OCI-LY3 (cell line): ENCODE measurements at regions not wholly inside any gene's neighbourhood (a gene's known extent, or its start where the extent isn't known, plus 50 kb on each side); places are given as distances from the start of the nearest gene placed in this dataset.
"Not testable (repeated sequence)": the region's sequence is repeated elsewhere in the genome, so short reads cannot be mapped to it uniquely, and the experiment has no call there.

Experiments
- H2AFZ ChIP-seq: fragments of 200-600, 300-600 bp; shearing (Covaris generic); 2 replicates; pipeline ENCODE4 v1.6.0; 2014; ENCODE audit warnings: antibody characterized with exemption, low read depth, low read length
- H3K27ac ChIP-seq: fragments of 200-600, 300-600 bp; sonication (generic); 2 replicates; pipeline ENCODE4 v1.5.1; 2014; ENCODE audit warnings: mild to moderate bottlenecking, low read length, moderate library complexity, mixed read lengths
- H3K27me3 ChIP-seq: fragments of 200-600, 300-600 bp; sonication (generic); 2 replicates; pipeline ENCODE4 v1.6.1; 2014; ENCODE audit warnings: low read depth, low read length, mixed read lengths
- H3K36me3 ChIP-seq: fragments of 200-600, 300-600 bp; sonication (generic); replicated peaks from 2 replicates; pipeline ENCODE3; 2014; ENCODE audit warnings: low read depth, low read length, mixed read lengths
- H3K4me1 ChIP-seq: fragments of 300-600, 200-600 bp; sonication (generic); 2 replicates; pipeline ENCODE4 v1.6.1; 2014; ENCODE audit warnings: low read length, mixed read lengths
- H3K4me2 ChIP-seq: fragments of 200-600, 300-600 bp; sonication (generic); 2 replicates; pipeline ENCODE4 v1.6.1; 2014; ENCODE audit warnings: low read length, mixed read lengths
- H3K4me3 ChIP-seq: fragments of 300-600, 200-600 bp; sonication (generic); 2 replicates; pipeline ENCODE4 v1.5.1; 2014; ENCODE audit warnings: antibody characterized with exemption, mild to moderate bottlenecking, low read length, moderate library complexity
- H3K79me2 ChIP-seq: fragments of 300-600, 200-600 bp; shearing (Covaris generic); 2 replicates; pipeline ENCODE4 v1.6.1; 2014; ENCODE audit warnings: mild to moderate bottlenecking, low read length, mixed read lengths
- H3K9ac ChIP-seq: fragments of 300-600, 200-600 bp; shearing (Covaris generic); 2 replicates; pipeline ENCODE4 v1.6.0; 2014; ENCODE audit warnings: mild to moderate bottlenecking, low read length, moderate library complexity
- H3K9me3 ChIP-seq: fragments of 200-600, 300-600 bp; shearing (Covaris generic); 2 replicates; pipeline ENCODE4 v1.6.1; 2014; ENCODE audit warnings: low read length, mixed read lengths; ENCODE audit not compliant: insufficient read depth
- H4K20me1 ChIP-seq: fragments of 200-600, 300-600 bp; sonication (generic); 2 replicates; pipeline ENCODE4 v1.6.1; 2016; ENCODE audit warnings: low read length, mixed read lengths; ENCODE audit not compliant: insufficient read depth
- EZH2phosphoT487 ChIP-seq: fragments of 200-600 bp; shearing (Covaris generic); IDR thresholded peaks from 2 replicates; pipeline ENCODE4 v1.6.1; 2018; ENCODE audit warnings: antibody characterized with exemption, mixed run types, low read depth
- TF ChIP-seq, protein P1 (sequence below): fragments of 200-600, 300-600 bp; sonication (generic); IDR thresholded peaks from 2 replicates; pipeline ENCODE4 v1.5.1; 2014; ENCODE audit warnings: antibody characterized with exemption, low read length, low read depth

DNA sequence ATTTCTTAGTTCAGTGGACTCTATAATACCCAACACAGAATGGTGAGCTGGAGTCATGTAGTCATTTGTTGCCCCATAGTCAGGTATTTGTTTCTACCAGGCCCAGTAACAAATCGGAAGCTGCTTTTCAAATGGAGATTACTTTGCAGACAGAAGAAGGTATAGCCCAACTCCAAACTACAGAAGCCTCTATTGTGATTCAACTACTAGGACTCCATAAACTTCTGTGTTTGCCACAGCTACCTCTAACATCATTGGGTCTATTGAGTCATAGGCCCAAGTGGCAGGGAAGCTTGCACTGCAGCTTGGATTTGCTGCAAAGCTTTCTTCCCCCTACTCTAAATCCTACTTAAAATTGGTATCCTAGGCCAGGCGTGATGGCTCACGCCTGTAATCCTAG lies 148.8 kb upstream of the STK26 start:
- no peaks in the 10 kb centered on the region for H3K36me3 ChIP-seq
- H3K4me3 ChIP-seq = no peak overlapping the region
- no peak overlapping the region for H3K9ac ChIP-seq
- H3K4me1 ChIP-seq = no peaks in the 10 kb centered on the region
- no peaks in the 10 kb centered on the region for H3K79me2 ChIP-seq
- TF ChIP-seq, protein P1, sequence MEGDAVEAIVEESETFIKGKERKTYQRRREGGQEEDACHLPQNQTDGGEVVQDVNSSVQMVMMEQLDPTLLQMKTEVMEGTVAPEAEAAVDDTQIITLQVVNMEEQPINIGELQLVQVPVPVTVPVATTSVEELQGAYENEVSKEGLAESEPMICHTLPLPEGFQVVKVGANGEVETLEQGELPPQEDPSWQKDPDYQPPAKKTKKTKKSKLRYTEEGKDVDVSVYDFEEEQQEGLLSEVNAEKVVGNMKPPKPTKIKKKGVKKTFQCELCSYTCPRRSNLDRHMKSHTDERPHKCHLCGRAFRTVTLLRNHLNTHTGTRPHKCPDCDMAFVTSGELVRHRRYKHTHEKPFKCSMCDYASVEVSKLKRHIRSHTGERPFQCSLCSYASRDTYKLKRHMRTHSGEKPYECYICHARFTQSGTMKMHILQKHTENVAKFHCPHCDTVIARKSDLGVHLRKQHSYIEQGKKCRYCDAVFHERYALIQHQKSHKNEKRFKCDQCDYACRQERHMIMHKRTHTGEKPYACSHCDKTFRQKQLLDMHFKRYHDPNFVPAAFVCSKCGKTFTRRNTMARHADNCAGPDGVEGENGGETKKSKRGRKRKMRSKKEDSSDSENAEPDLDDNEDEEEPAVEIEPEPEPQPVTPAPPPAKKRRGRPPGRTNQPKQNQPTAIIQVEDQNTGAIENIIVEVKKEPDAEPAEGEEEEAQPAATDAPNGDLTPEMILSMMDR = no peak
- H2AFZ ChIP-seq = no peak overlapping the region
- H3K27me3 ChIP-seq = no peaks in the 10 kb centered on the region
- no peak overlapping the region for H3K27ac ChIP-seq
- H3K4me2 ChIP-seq = no peak overlapping the region
- H3K9me3 ChIP-seq = no peaks in the 10 kb centered on the region
- no peaks in the 10 kb centered on the region for H4K20me1 ChIP-seq

DNA sequence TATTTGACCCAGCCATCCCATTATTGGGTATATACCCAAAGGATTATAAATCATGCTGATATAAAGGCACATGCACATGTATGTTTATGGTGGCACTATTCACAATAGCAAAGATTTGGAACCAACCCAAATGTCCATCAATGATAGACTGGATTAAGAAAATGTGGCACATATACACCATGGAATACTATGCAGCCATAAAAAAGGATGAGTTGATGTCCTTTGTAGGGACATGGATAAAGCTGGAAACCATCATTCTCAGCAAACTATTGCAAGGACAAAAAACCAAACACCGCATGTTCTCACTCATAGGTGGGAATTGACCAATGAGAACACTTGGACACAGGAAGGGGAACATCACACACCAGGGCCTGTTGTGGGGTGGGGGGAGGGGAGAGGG lies 147.3 kb upstream of the STK26 start:
- H3K9me3 ChIP-seq, H2AFZ ChIP-seq, H3K79me2 ChIP-seq, H3K4me1 ChIP-seq, H3K27ac ChIP-seq, H4K20me1 ChIP-seq, H3K4me2 ChIP-seq, H3K27me3 ChIP-seq, H3K9ac ChIP-seq, H3K4me3 ChIP-seq, H3K36me3 ChIP-seq: not testable (repeated sequence)

DNA sequence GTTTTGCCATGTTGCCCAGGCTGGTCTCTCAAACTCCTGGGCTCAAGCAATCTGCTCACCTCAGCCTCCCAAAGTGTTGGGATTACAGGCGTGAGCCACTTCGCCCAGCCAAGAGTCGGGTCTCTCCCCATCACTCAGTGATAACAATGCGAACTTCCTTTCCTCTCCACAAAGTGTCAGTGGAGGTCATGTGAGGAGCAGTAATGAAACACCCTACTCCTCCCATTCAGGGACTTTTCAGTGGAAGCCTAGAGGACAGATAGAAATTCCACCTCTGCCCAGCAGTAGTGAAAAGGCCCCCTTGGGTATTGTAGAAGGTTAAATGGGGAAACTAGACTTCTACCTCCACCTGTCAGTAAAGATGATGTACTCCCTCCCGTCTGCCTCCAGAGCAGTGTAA lies 141.9 kb upstream of the STK26 start:
- no peaks in the 10 kb centered on the region for H4K20me1 ChIP-seq
- H3K36me3 ChIP-seq = no peaks in the 10 kb centered on the region
- no peak overlapping the region for H3K4me3 ChIP-seq
- H3K27ac ChIP-seq = no peak overlapping the region
- no peak for TF ChIP-seq EZH2phosphoT487
- TF ChIP-seq, protein P1 = no peak
- H3K4me2 ChIP-seq = no peak overlapping the region
- H3K79me2 ChIP-seq = no peaks in the 10 kb centered on the region
- no peak overlapping the region for H3K9ac ChIP-seq
- no peaks in the 10 kb centered on the region for H3K27me3 ChIP-seq
- no peak overlapping the region for H2AFZ ChIP-seq
- H3K4me1 ChIP-seq = no peaks in the 10 kb centered on the region
- no peaks in the 10 kb centered on the region for H3K9me3 ChIP-seq

DNA sequence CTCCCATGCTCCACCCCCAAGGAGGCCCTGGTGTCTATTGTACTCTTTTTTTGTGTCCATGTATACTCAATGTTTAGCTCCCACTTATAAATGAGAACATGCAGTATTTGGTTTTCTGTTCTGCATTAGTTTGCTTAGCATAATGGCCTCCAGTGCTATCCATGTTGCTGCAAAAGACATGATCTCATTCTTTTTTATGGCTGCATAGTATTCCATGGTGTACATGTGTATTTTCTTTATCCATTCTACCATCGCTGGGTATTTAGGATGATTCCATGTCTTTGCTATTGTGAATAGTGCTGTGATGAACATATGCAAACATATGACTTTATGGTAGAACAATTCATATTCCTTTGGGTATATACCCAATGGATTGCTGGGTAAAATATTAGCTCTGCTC lies 138.1 kb upstream of the STK26 start:
- not testable (repeated sequence) for H3K36me3 ChIP-seq, H4K20me1 ChIP-seq, H3K4me3 ChIP-seq, H3K4me2 ChIP-seq, H3K79me2 ChIP-seq, H3K4me1 ChIP-seq, H3K9me3 ChIP-seq, H3K27ac ChIP-seq, H3K27me3 ChIP-seq, H3K9ac ChIP-seq, H2AFZ ChIP-seq

DNA sequence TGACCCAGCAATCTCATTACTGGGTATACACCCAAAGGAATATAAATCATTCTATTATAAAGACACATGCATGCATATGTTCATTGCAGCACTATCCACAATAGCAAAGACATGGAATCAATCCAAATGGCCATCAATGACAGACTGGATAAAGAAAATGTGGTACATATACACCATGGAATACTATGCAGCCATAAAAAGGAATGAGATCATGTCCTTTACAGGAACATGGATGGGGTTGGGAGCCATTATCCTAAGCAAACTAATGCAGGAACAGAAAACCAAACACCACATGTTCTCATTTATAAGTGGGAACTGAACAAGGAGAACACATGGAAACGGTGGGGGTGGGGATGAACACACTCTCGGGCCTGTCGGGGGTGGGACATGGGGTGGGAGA lies 129.2 kb upstream of the STK26 start:
- not testable (repeated sequence) for H3K9me3 ChIP-seq, H3K27me3 ChIP-seq, H3K27ac ChIP-seq, H3K79me2 ChIP-seq, H4K20me1 ChIP-seq, H3K36me3 ChIP-seq, H2AFZ ChIP-seq, H3K4me2 ChIP-seq, H3K9ac ChIP-seq, H3K4me1 ChIP-seq, H3K4me3 ChIP-seq

DNA sequence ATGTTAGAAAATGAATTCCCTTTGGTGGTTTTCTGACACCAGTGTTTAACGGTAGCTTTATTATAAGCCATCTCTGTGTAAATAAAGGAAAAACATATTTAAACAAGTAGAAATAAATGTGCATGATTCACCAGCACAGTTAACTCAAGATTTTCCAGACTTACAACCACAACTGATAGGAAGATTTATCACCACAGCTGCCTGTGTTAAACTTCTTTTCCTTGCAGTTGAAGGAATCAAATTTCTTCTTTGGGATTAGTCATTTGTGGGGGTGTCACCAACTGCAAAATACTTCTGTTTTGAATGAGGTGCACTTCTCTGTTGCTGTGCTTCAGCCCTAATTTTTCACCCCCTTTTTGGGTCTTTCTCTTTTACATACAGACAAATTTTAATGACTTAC lies 128.1 kb upstream of the STK26 start:
- no peaks in the 10 kb centered on the region for H3K4me1 ChIP-seq
- no peaks in the 10 kb centered on the region for H3K27me3 ChIP-seq
- no peaks in the 10 kb centered on the region for H3K9me3 ChIP-seq
- no peak overlapping the region for H3K9ac ChIP-seq
- no peak overlapping the region for H3K27ac ChIP-seq
- no peaks in the 10 kb centered on the region for H3K79me2 ChIP-seq
- no peaks in the 10 kb centered on the region for H3K36me3 ChIP-seq
- TF ChIP-seq, protein P1 = no peak
- TF ChIP-seq EZH2phosphoT487 = no peak
- no peak overlapping the region for H2AFZ ChIP-seq
- H4K20me1 ChIP-seq = no peaks in the 10 kb centered on the region
- no peak overlapping the region for H3K4me3 ChIP-seq
- H3K4me2 ChIP-seq = no peak overlapping the region
